Stimulated activated CD4-positive, alpha-beta T cell treated with anti-CD3 and anti-CD28 coated beads, TNF-alpha, amount 100 ng/mL, for 24 hours (primary cell): ENCODE measurements at regions not wholly inside any gene's neighbourhood (a gene's known extent, or its start where the extent isn't known, plus 50 kb on each side); places are given as distances from the start of the nearest gene placed in this dataset.

ENCODE experiments used
- DNase-seq, 3 experiments: peaks; one replicate each; pipeline ENCODE4 v3.0.0-alpha.2; 2020; ENCODE audit warnings: low read depth in 3 of 3

GRCh38 chr3:107313711-107314110 lies 63.5 kb upstream of the CCDC54 start:
- no peak for DNase-seq

GRCh38 chr3:107315141-107315540 lies 62.1 kb upstream of the CCDC54 start:
- no peak for DNase-seq

GRCh38 chr3:107323723-107324122 lies 53.5 kb upstream of the CCDC54 start:
- no peak for DNase-seq

GRCh38 chr3:107325446-107325845 lies 51.8 kb upstream of the CCDC54 start:
- no peak for DNase-seq
